Stomach (tissue), 4 donors: ENCODE measurements at regions not wholly inside any gene's neighbourhood (a gene's known extent, or its start where the extent isn't known, plus 50 kb on each side); places are given as distances from the start of the nearest gene placed in this dataset.

Source experiments
- EP300 ChIP-seq: sonication (generic); formaldehyde crosslinking; IDR thresholded peaks from one replicate; pipeline ENCODE4 v1.6.1; 2017; ENCODE audit warnings: antibody characterized with exemption
- POLR2A ChIP-seq, 4 donors: fragments of 450-650 bp; IDR thresholded peaks; one replicate each; pipeline ENCODE4 v1.6.1; 2016; ENCODE audit warnings: antibody characterized with exemption in 4 of 4, control low read depth in 2 of 4, mild to moderate bottlenecking in 1 of 4, moderate library complexity in 1 of 4
- POLR2AphosphoS5 ChIP-seq, 3 donors: sonication (generic); formaldehyde crosslinking; IDR thresholded peaks; one replicate each; pipeline ENCODE4 v1.6.1; 2016; ENCODE audit warnings: antibody characterized with exemption in 3 of 3
- TF ChIP-seq, protein P1 (sequence below), 7 experiments: fragments of 450-650 bp in 4 of 7; fragments of 200-600 bp in 3 of 7; sonication (generic) in 3 of 7; IDR thresholded peaks; one replicate each; pipeline ENCODE4 v1.5.1; 2016 to 2019; ENCODE audit warnings: antibody characterized with exemption in 7 of 7, control low read depth in 2 of 7, mild to moderate bottlenecking in 1 of 7

DNA sequence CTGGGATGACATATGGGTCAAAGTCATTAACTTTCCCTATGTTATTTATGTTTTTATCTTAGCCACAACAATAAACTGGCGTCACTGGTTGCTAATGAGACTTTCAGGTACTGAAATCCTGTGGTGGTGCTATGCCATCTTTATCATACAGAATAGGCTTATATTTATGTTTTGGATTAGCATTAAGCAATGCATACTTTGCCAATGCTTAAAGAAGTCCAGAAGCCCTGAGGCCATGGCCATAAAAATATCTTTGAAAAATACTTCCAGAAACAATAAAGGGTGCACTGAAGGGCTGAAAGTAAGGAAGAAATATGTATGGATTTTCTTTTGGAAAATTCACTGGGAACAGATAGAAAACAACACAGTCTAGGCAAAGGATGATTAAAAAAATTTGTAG is 304.6 kb upstream of the SLC10A2 start:
- TF ChIP-seq, protein P1, sequence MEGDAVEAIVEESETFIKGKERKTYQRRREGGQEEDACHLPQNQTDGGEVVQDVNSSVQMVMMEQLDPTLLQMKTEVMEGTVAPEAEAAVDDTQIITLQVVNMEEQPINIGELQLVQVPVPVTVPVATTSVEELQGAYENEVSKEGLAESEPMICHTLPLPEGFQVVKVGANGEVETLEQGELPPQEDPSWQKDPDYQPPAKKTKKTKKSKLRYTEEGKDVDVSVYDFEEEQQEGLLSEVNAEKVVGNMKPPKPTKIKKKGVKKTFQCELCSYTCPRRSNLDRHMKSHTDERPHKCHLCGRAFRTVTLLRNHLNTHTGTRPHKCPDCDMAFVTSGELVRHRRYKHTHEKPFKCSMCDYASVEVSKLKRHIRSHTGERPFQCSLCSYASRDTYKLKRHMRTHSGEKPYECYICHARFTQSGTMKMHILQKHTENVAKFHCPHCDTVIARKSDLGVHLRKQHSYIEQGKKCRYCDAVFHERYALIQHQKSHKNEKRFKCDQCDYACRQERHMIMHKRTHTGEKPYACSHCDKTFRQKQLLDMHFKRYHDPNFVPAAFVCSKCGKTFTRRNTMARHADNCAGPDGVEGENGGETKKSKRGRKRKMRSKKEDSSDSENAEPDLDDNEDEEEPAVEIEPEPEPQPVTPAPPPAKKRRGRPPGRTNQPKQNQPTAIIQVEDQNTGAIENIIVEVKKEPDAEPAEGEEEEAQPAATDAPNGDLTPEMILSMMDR (IDR thresholded peaks at IDR 0.05), result no peak
- no peak for TF ChIP-seq POLR2AphosphoS5 (IDR thresholded peaks at IDR 0.05)
- no peak for TF ChIP-seq POLR2A (IDR thresholded peaks at IDR 0.05)
- no peak for TF ChIP-seq EP300
